SK-N-SH (cell line): ENCODE measurements at regions not wholly inside any gene's neighbourhood (a gene's known extent, or its start where the extent isn't known, plus 50 kb on each side); places are given as distances from the start of the nearest gene placed in this dataset.

Source experiments
- CTCF ChIP-seq: fragments of 200-600 bp; sonication (generic); IDR thresholded peaks from 2 replicates; pipeline ENCODE4 v1.6.1; 2017; ENCODE audit warnings: antibody characterized with exemption, mild to moderate bottlenecking, moderate library complexity
- POLR2AphosphoS5 ChIP-seq: IDR thresholded peaks from 2 replicates; pipeline ENCODE4 v1.6.1; 2012; ENCODE audit warnings: low read depth, low read length
- RAD21 ChIP-seq: IDR thresholded peaks from 2 replicates; pipeline ENCODE4 v1.6.1; 2012; ENCODE audit warnings: mild to moderate bottlenecking, low read length
- RXRA ChIP-seq: IDR thresholded peaks from 2 replicates; pipeline ENCODE4 v1.4.0; 2012; ENCODE audit warnings: low read depth, mild to moderate bottlenecking, borderline replicate concordance
- ZBTB33 ChIP-seq: IDR thresholded peaks from 2 replicates; pipeline ENCODE4 v1.4.0; 2012; ENCODE audit warnings: low read depth, borderline replicate concordance
- TF ChIP-seq, protein P1 (sequence below): fragments of 150-350 bp; IDR thresholded peaks from 2 replicates; pipeline ENCODE4 v1.6.1; 2017; ENCODE audit warnings: antibody characterized with exemption, low read length, low read depth, borderline replicate concordance

GRCh38 chr12:19932413-19932812, 435.9 kb upstream of the PDE3A start:
- TF ChIP-seq POLR2AphosphoS5 (no peak), CTCF (no peak), ZBTB33 (no peak), RAD21 (no peak), RXRA (no peak)
- TF ChIP-seq, protein P1, sequence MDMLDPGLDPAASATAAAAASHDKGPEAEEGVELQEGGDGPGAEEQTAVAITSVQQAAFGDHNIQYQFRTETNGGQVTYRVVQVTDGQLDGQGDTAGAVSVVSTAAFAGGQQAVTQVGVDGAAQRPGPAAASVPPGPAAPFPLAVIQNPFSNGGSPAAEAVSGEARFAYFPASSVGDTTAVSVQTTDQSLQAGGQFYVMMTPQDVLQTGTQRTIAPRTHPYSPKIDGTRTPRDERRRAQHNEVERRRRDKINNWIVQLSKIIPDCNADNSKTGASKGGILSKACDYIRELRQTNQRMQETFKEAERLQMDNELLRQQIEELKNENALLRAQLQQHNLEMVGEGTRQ, result no peak
